HL-60 (cell line): ENCODE measurements at regions not wholly inside any gene's neighbourhood (a gene's known extent, or its start where the extent isn't known, plus 50 kb on each side); places are given as distances from the start of the nearest gene placed in this dataset.

Experiments used
- DNase-seq, 2 experiments: peaks; one replicate each; pipeline ENCODE4 v3.0.0-alpha.2; 2010 to 2020; ENCODE audit warnings: low read depth in 1 of 2, low spot score in 1 of 2
- H3K27ac ChIP-seq: fragments of 250-450 bp; sonication (Bioruptor Pico); replicated peaks from 2 replicates; pipeline ENCODE4 v1.5.1; 2020; ENCODE audit warnings: mild to moderate bottlenecking, moderate library complexity
- H3K27me3 ChIP-seq: fragments of 250-450 bp; sonication (Bioruptor Pico); 2 replicates; pipeline ENCODE4 v1.5.1; 2021; ENCODE audit warnings: mild to moderate bottlenecking, moderate library complexity; ENCODE audit not compliant: insufficient read depth, poor library complexity, severe bottlenecking
- H3K4me3 ChIP-seq: replicated peaks from 2 replicates; pipeline ENCODE4 v1.5.1; 2011; ENCODE audit warnings: mild to moderate bottlenecking, control low read depth, low read length; ENCODE audit not compliant: insufficient read depth
- CTCF ChIP-seq: IDR thresholded peaks from one replicate; pipeline ENCODE4 v1.5.1; 2011; ENCODE audit warnings: low read length, control low read depth, inconsistent platforms; ENCODE audit not compliant: insufficient read depth
- GABPA ChIP-seq: IDR thresholded peaks from 2 replicates; pipeline ENCODE4 v1.6.1; 2012; ENCODE audit warnings: low read depth
- POLR2AphosphoS5 ChIP-seq: IDR thresholded peaks from 2 replicates; pipeline ENCODE4 v1.6.1; 2012; ENCODE audit warnings: low read depth
- REST ChIP-seq: IDR thresholded peaks from 2 replicates; pipeline ENCODE4 v1.6.1; 2012; ENCODE audit warnings: low read depth; ENCODE audit not compliant: insufficient replicate concordance
- SPI1 ChIP-seq: IDR thresholded peaks from 2 replicates; pipeline ENCODE4 v1.6.1; 2012; ENCODE audit warnings: low read depth, mild to moderate bottlenecking, borderline replicate concordance

- H3K4me3 ChIP-seq = no peak overlapping the region
- DNase-seq = no peak
- H3K27ac ChIP-seq = no peak overlapping the region
- TF ChIP-seq REST = no peak
- no peak for TF ChIP-seq CTCF
- no peak for TF ChIP-seq SPI1
- TF ChIP-seq POLR2AphosphoS5 = no peak
- TF ChIP-seq GABPA = no peak
- H3K27me3 ChIP-seq = peaks cover 3% of the 10 kb centered on the region
Measured at GRCh38 chr15:47355759-47356158, 361.5 kb upstream of the SEMA6D start.

DNA sequence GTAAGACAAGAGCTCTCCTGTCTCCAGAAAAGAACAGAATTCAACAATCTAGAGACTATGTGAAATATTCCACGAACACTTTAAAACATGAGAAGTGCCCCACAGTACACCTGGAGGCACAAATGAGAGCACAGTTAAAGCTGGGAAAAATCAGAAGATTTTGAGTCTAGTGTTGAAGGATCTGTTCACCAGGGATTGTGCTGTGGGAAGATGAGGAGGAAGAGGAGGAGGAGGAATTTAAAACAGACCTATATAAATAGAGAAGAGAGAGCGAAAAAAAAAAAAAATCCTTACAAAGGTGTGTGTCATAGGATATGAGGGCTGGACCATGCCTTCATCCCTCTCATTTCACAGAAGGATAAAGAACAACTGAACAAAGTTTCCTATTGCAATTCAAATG is 361.0 kb upstream of the SEMA6D start:
- no peak overlapping the region for H3K4me3 ChIP-seq
- no peak for TF ChIP-seq GABPA
- TF ChIP-seq REST = no peak

DNA sequence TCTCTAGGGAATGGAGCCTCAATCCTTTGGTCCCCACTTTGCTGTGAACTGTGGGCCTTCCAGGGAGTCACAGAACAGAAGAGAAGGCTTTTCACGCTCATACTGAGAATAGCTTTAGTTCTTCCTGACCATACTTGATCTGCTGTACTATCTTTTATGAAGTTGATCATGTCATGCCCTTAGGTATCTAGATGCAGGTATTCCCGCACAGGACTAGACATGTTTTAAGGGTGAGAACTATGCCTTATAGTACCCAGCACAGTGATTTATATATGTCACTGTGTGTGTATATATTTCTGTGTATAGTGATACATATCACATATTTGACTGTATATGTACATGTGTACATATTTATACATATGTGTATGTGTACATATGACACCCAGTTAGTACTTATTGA is 358.4 kb upstream of the SEMA6D start:
- H3K27me3 ChIP-seq = peaks cover 3% of the 10 kb centered on the region
- DNase-seq = no peak
- H3K27ac ChIP-seq = no peak overlapping the region
- TF ChIP-seq REST = no peak
- no peak for TF ChIP-seq GABPA
- no peak for TF ChIP-seq SPI1
- TF ChIP-seq CTCF = no peak
- TF ChIP-seq POLR2AphosphoS5 = no peak
- H3K4me3 ChIP-seq = no peak overlapping the region

More for the DNA sequence above, 361.0 kb upstream of the SEMA6D start:
- peaks cover 3% of the 10 kb centered on the region for H3K27me3 ChIP-seq
- no peak for DNase-seq
- no peak overlapping the region for H3K27ac ChIP-seq

- no peak overlapping the region for H3K4me3 ChIP-seq
- TF ChIP-seq POLR2AphosphoS5 (no peak), REST (no peak), CTCF (no peak), SPI1 (no peak), GABPA (no peak)
- DNase-seq = no peak
- no peak overlapping the region for H3K27ac ChIP-seq
- no peaks in the 10 kb centered on the region for H3K27me3 ChIP-seq
Measured at GRCh38 chr15:47360305-47360704, 357.0 kb upstream of the SEMA6D start.
